H9 (cell line): ENCODE measurements at regions not wholly inside any gene's neighbourhood (a gene's known extent, or its start where the extent isn't known, plus 50 kb on each side); places are given as distances from the start of the nearest gene placed in this dataset.

Experiments used
- DNase-seq: peaks from one replicate; pipeline ENCODE4 v3.0.0-alpha.2; 2017
- H2AFZ ChIP-seq: one replicate; pipeline ENCODE4 v1.6.1; 2013; ENCODE audit warnings: mild to moderate bottlenecking, low read length, control low read depth, moderate library complexity
- H2AK5ac ChIP-seq: 2 replicates; pipeline ENCODE4 v1.6.1; 2013; ENCODE audit warnings: low read length, control low read depth, mixed read lengths; ENCODE audit not compliant: insufficient read length
- H2BK120ac ChIP-seq: one replicate; pipeline ENCODE4 v1.6.1; 2013; ENCODE audit warnings: low read depth, mild to moderate bottlenecking, low read length, control low read depth, inconsistent platforms; ENCODE audit not compliant: poor library complexity, severe bottlenecking
- H2BK12ac ChIP-seq: 2 replicates; pipeline ENCODE4 v1.6.1; 2013; ENCODE audit warnings: low read length, control low read depth, mixed read lengths, low read depth; ENCODE audit not compliant: insufficient read length
- H2BK15ac ChIP-seq: 2 replicates; pipeline ENCODE4 v1.6.1; 2013; ENCODE audit warnings: low read depth, low read length, control low read depth
- H2BK20ac ChIP-seq: one replicate; pipeline ENCODE4 v1.6.1; 2013; ENCODE audit warnings: low read depth, mild to moderate bottlenecking, low read length, control low read depth, inconsistent platforms; ENCODE audit not compliant: poor library complexity, severe bottlenecking
- H2BK5ac ChIP-seq: 2 replicates; pipeline ENCODE4 v1.6.1; 2013; ENCODE audit warnings: low read length, control low read depth, mixed read lengths; ENCODE audit not compliant: insufficient read length
- H3K14ac ChIP-seq: 2 replicates; pipeline ENCODE4 v1.6.1; 2013; ENCODE audit warnings: low read length, control low read depth; ENCODE audit not compliant: insufficient read depth
- H3K18ac ChIP-seq: 2 replicates; pipeline ENCODE4 v1.6.1; 2013; ENCODE audit warnings: low read depth, mild to moderate bottlenecking, mixed read lengths, low read length, control low read depth; ENCODE audit not compliant: insufficient read length
- H3K23ac ChIP-seq: 2 replicates; pipeline ENCODE4 v1.6.1; 2013; ENCODE audit warnings: low read length, control low read depth, mixed read lengths, low read depth; ENCODE audit not compliant: insufficient read length
- H3K23me2 ChIP-seq: 2 replicates; pipeline ENCODE4 v1.6.1; 2013; ENCODE audit warnings: low read depth, mild to moderate bottlenecking, mixed read lengths, low read length, control low read depth; ENCODE audit not compliant: insufficient read length, poor library complexity, severe bottlenecking
- H3K27ac ChIP-seq: 2 replicates; pipeline ENCODE4 v1.5.1; 2013; ENCODE audit warnings: low read length, control low read depth, mixed read lengths, low read depth; ENCODE audit not compliant: insufficient read length
- H3K27me3 ChIP-seq: 2 replicates; pipeline ENCODE4 v1.6.1; 2013; ENCODE audit warnings: low read length, control low read depth, inconsistent platforms; ENCODE audit not compliant: insufficient read depth
- H3K4ac ChIP-seq: 2 replicates; pipeline ENCODE4 v1.6.1; 2013; ENCODE audit warnings: low read depth, mild to moderate bottlenecking, control low read depth, inconsistent platforms, low read length, moderate library complexity
- H3K4me1 ChIP-seq: 2 replicates; pipeline ENCODE4 v1.6.1; 2013; ENCODE audit warnings: low read length, control low read depth, inconsistent platforms; ENCODE audit not compliant: insufficient read depth
- H3K4me2 ChIP-seq: 2 replicates; pipeline ENCODE4 v1.6.1; 2013; ENCODE audit warnings: low read length, control low read depth, mixed read lengths; ENCODE audit not compliant: insufficient read length, insufficient read depth
- H3K56ac ChIP-seq: 2 replicates; pipeline ENCODE4 v1.6.1; 2013; ENCODE audit warnings: low read depth, mild to moderate bottlenecking, mixed read lengths, low read length, control low read depth; ENCODE audit not compliant: insufficient read length
- H3K79me1 ChIP-seq: 2 replicates; pipeline ENCODE4 v1.6.1; 2013; ENCODE audit warnings: low read depth, mild to moderate bottlenecking, moderate library complexity, low read length, control low read depth, inconsistent platforms; ENCODE audit not compliant: insufficient read depth, poor library complexity, severe bottlenecking
- H3K79me2 ChIP-seq: 2 replicates; pipeline ENCODE4 v1.6.1; 2013; ENCODE audit warnings: low read length, control low read depth, inconsistent platforms; ENCODE audit not compliant: insufficient read depth
- H3K9ac ChIP-seq: 2 replicates; pipeline ENCODE4 v1.6.1; 2013; ENCODE audit warnings: low read length, control low read depth, mixed read lengths; ENCODE audit not compliant: insufficient read length; ENCODE audit errors: extremely low read depth
- H3K9me3 ChIP-seq: one replicate; pipeline ENCODE4 v1.6.1; 2013; ENCODE audit warnings: low read depth, low read length, inconsistent platforms; ENCODE audit not compliant: control insufficient read depth
- H3T11ph ChIP-seq: one replicate; pipeline ENCODE4 v1.6.1; 2013; ENCODE audit warnings: mild to moderate bottlenecking, low read length, control low read depth, inconsistent platforms
- H4K20me1 ChIP-seq: one replicate; pipeline ENCODE4 v1.6.1; 2013; ENCODE audit not compliant: control insufficient read depth, insufficient read length, insufficient read depth
- H4K5ac ChIP-seq: 2 replicates; pipeline ENCODE4 v1.6.1; 2013; ENCODE audit warnings: low read depth, mild to moderate bottlenecking, mixed read lengths, low read length, control low read depth; ENCODE audit not compliant: insufficient read length
- H4K8ac ChIP-seq: replicated peaks from 2 replicates; pipeline ENCODE4 v1.6.1; 2013; ENCODE audit warnings: low read length, control low read depth, mixed read lengths, low read depth; ENCODE audit not compliant: insufficient read length
- H4K91ac ChIP-seq: 2 replicates; pipeline ENCODE4 v1.6.1; 2013; ENCODE audit warnings: low read depth, mild to moderate bottlenecking, moderate library complexity, mixed read lengths, low read length, control low read depth; ENCODE audit not compliant: insufficient read length
- H3K27ac Mint-ChIP-seq, 3 experiments: 2 replicates in 2 of 3; 3 replicates in 1 of 3; pipeline ENCODE4 v1.8.0; 2020 to 2021; ENCODE audit warnings: mixed read lengths in 3 of 3, mild to moderate bottlenecking in 1 of 3, moderate library complexity in 1 of 3
- H3K27me3 Mint-ChIP-seq: 2 replicates; pipeline ENCODE4 v1.8.0; 2021; ENCODE audit warnings: low read depth, mild to moderate bottlenecking, moderate library complexity, mixed read lengths
- H3K36me3 Mint-ChIP-seq, 3 experiments: 2 replicates in 2 of 3; 3 replicates in 1 of 3; pipeline ENCODE4 v1.8.0; 2020 to 2021; ENCODE audit warnings: low read depth in 3 of 3, mixed read lengths in 3 of 3; ENCODE audit not compliant: insufficient read depth in 1 of 3
- H3K4me1 Mint-ChIP-seq, 2 experiments: 2 replicates each; pipeline ENCODE4 v1.8.0; 2020; ENCODE audit warnings: mixed read lengths in 2 of 2
- H3K4me3 Mint-ChIP-seq, 2 experiments: 2 replicates in 1 of 2; 3 replicates in 1 of 2; pipeline ENCODE4 v1.8.0; 2020 to 2021; ENCODE audit warnings: mild to moderate bottlenecking in 2 of 2, mixed read lengths in 2 of 2, moderate library complexity in 1 of 2
- H3K9me3 Mint-ChIP-seq, 2 experiments: 2 replicates in 1 of 2; 3 replicates in 1 of 2; pipeline ENCODE4 v1.8.0; 2020; ENCODE audit warnings: mild to moderate bottlenecking in 2 of 2, mixed read lengths in 2 of 2, moderate library complexity in 1 of 2
- WGBS: extraction: QIAGEN DNeasy Blood & Tissue Kit; methylation state at CpG from one replicate; pipeline ENCODE4 v1.1.7; 2013; ENCODE audit warnings: missing lambda C conversion rate, low lambda C conversion rate, mixed read lengths; ENCODE audit not compliant: insufficient read length; ENCODE audit errors: extremely low coverage; 5-methylcytosine and 5-hydroxymethylcytosine counted together
- TF ChIP-seq, protein P1 (sequence below): fragments of 200-600 bp; sonication (generic); conservative IDR thresholded peaks from 3 replicates; pipeline ENCODE4 v1.8.0; 2021; ENCODE audit warnings: antibody characterized with exemption, mild to moderate bottlenecking

GRCh38 chr1:95388031-95388430, 154.0 kb downstream of the RWDD3 start:
- H3K4me3 Mint-ChIP-seq, result no peak overlapping the region
- no peak overlapping the region for H2BK12ac ChIP-seq
- H4K91ac ChIP-seq, result no peak overlapping the region
- no peak overlapping the region for H3K27ac Mint-ChIP-seq
- H2BK5ac ChIP-seq, result no peak overlapping the region
- no peak overlapping the region for H3K4me2 ChIP-seq
- H3K79me2 ChIP-seq, result no peaks in the 10 kb centered on the region
- no peaks in the 10 kb centered on the region for H3K36me3 Mint-ChIP-seq
- H3K56ac ChIP-seq, result no peak overlapping the region
- H3K9me3 ChIP-seq, result no peaks in the 10 kb centered on the region
- H3K23me2 ChIP-seq, result no peaks in the 10 kb centered on the region
- no peak overlapping the region for H3K23ac ChIP-seq
- H2BK120ac ChIP-seq, result no peak overlapping the region
- H3K4ac ChIP-seq, result no peak overlapping the region
- no peak overlapping the region for H3K9ac ChIP-seq
- H2AFZ ChIP-seq, result no peak overlapping the region
- H3T11ph ChIP-seq, result no peak overlapping the region
- H2BK20ac ChIP-seq, result no peak overlapping the region
- H3K14ac ChIP-seq, result no peak overlapping the region
- H3K27ac ChIP-seq, result no peak overlapping the region
- no peaks in the 10 kb centered on the region for H3K79me1 ChIP-seq
- H4K20me1 ChIP-seq, result no peaks in the 10 kb centered on the region
- no peak overlapping the region for H4K8ac ChIP-seq
- DNase-seq, result no peak
- H3K18ac ChIP-seq, result no peak overlapping the region
- H2BK15ac ChIP-seq, result no peak overlapping the region
- no peaks in the 10 kb centered on the region for H3K27me3 ChIP-seq
- H3K4me1 ChIP-seq, result no peaks in the 10 kb centered on the region
- no peaks in the 10 kb centered on the region for H3K27me3 Mint-ChIP-seq
- no peaks in the 10 kb centered on the region for H3K9me3 Mint-ChIP-seq
- TF ChIP-seq, protein P1, sequence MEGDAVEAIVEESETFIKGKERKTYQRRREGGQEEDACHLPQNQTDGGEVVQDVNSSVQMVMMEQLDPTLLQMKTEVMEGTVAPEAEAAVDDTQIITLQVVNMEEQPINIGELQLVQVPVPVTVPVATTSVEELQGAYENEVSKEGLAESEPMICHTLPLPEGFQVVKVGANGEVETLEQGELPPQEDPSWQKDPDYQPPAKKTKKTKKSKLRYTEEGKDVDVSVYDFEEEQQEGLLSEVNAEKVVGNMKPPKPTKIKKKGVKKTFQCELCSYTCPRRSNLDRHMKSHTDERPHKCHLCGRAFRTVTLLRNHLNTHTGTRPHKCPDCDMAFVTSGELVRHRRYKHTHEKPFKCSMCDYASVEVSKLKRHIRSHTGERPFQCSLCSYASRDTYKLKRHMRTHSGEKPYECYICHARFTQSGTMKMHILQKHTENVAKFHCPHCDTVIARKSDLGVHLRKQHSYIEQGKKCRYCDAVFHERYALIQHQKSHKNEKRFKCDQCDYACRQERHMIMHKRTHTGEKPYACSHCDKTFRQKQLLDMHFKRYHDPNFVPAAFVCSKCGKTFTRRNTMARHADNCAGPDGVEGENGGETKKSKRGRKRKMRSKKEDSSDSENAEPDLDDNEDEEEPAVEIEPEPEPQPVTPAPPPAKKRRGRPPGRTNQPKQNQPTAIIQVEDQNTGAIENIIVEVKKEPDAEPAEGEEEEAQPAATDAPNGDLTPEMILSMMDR, result no peak
- WGBS, result no CpG with 5 or more reads among the region's 3 CpGs
- no peak overlapping the region for H4K5ac ChIP-seq
- H3K4me1 Mint-ChIP-seq, result peaks cover 0 to 2% of the 10 kb centered on the region in 2 experiments; a peak in 1 of 4 replicates
- H2AK5ac ChIP-seq, result no peak overlapping the region
